ENCODE measurements at regions not wholly inside any gene's neighbourhood (a gene's known extent, or its start where the extent isn't known, plus 50 kb on each side); places are given as distances from the start of the nearest gene placed in this dataset.

DNA sequence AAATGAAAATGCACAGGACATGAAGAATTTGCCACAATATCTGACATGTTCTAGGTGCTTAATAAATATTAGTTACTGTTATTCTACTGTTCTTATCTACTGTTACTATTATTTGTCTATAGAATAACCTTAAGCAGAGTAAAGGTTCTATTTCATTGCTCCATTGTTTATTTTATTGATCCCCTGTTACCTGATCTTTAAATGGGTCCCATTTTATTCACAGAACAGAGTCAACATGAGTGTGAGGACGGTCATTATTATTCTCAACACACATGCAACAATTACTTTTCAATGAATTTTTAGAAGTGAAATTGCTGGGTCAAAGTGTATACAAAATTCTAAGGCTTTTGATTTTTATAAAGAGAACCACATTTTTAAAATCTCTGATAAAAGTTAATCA lies 186.9 kb downstream of the AHR start:
- no peak for TF ChIP-seq EZH2phosphoT487 (IDR thresholded peaks at IDR 0.05; ENCODE audit: low read depth, severe bottlenecking, unreplicated experiment)
- TF ChIP-seq, protein P1, sequence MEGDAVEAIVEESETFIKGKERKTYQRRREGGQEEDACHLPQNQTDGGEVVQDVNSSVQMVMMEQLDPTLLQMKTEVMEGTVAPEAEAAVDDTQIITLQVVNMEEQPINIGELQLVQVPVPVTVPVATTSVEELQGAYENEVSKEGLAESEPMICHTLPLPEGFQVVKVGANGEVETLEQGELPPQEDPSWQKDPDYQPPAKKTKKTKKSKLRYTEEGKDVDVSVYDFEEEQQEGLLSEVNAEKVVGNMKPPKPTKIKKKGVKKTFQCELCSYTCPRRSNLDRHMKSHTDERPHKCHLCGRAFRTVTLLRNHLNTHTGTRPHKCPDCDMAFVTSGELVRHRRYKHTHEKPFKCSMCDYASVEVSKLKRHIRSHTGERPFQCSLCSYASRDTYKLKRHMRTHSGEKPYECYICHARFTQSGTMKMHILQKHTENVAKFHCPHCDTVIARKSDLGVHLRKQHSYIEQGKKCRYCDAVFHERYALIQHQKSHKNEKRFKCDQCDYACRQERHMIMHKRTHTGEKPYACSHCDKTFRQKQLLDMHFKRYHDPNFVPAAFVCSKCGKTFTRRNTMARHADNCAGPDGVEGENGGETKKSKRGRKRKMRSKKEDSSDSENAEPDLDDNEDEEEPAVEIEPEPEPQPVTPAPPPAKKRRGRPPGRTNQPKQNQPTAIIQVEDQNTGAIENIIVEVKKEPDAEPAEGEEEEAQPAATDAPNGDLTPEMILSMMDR (IDR thresholded peaks at IDR 0.05; ENCODE audit: poor library complexity), result no peak
- TF ChIP-seq EZH2 (IDR thresholded peaks at IDR 0.05; ENCODE audit: borderline replicate concordance), result no peak
